Thoracic aorta (tissue), 2 donors: ENCODE measurements at regions not wholly inside any gene's neighbourhood (a gene's known extent, or its start where the extent isn't known, plus 50 kb on each side); places are given as distances from the start of the nearest gene placed in this dataset.

Experiments used
- ATAC-seq: fragments of 150-250 bp; one replicate; pipeline ENCODE4 v1.8.0; 2017; ENCODE audit warnings: low read depth; ENCODE audit not compliant: insufficient number of reproducible peaks, low FRiP score
- DNase-seq: peaks from one replicate; pipeline ENCODE4 v3.0.0-alpha.2; 2020; ENCODE audit warnings: low spot score
- H3K27ac ChIP-seq, 2 donors: fragments of 200-600 bp; sonication (generic); 1 replicate in 1 of 2; 2 replicates in 1 of 2; pipeline ENCODE4 v1.5.1; 2016; ENCODE audit warnings: mild to moderate bottlenecking in 2 of 2, moderate library complexity in 2 of 2
- H3K27me3 ChIP-seq: fragments of 200-600 bp; sonication (generic); replicated peaks from 2 replicates; pipeline ENCODE4 v1.6.0; 2016; ENCODE audit warnings: mild to moderate bottlenecking; ENCODE audit not compliant: insufficient read depth
- H3K36me3 ChIP-seq: fragments of 200-600 bp; sonication (generic); one replicate; pipeline ENCODE4 v1.5.1; 2016
- H3K4me1 ChIP-seq, 2 donors: fragments of 200-600 bp; sonication (generic); 1 replicate in 1 of 2; 2 replicates in 1 of 2; pipeline versions ENCODE4 v1.5.1 to v1.6.0; 2016; ENCODE audit warnings: low read depth in 2 of 2, mild to moderate bottlenecking in 1 of 2; ENCODE audit not compliant: control insufficient read depth in 1 of 2
- H3K4me3 ChIP-seq: fragments of 200-600 bp; sonication (generic); 2 replicates; pipeline ENCODE4 v1.5.1; 2016; ENCODE audit warnings: mild to moderate bottlenecking
- H3K9me3 ChIP-seq: fragments of 200-600 bp; sonication (generic); 2 replicates; pipeline ENCODE4 v1.5.1; 2016
- CTCF ChIP-seq: fragments of 200-600 bp; sonication (generic); IDR thresholded peaks from one replicate; pipeline ENCODE4 v1.5.1; 2019; ENCODE audit warnings: antibody characterized with exemption

- H3K36me3 ChIP-seq = no peaks in the 10 kb centered on the region
- ATAC-seq = no peak
- no peaks in the 10 kb centered on the region for H3K27me3 ChIP-seq
- H3K9me3 ChIP-seq = no peaks in the 10 kb centered on the region
- no peak overlapping the region for H3K27ac ChIP-seq
- no peak for TF ChIP-seq CTCF
- no peak overlapping the region for H3K4me3 ChIP-seq
- peaks cover 0 to 4% of the 10 kb centered on the region in 2 donors for H3K4me1 ChIP-seq
- no peak for DNase-seq
Measured at GRCh38 chr10:21406595-21407193, 118.8 kb downstream of the SKIDA1 start.

GRCh38 chr10:21405981-21406380, 119.5 kb downstream of the SKIDA1 start:
- Histone ChIP-seq H3K4me3 (no peak overlapping the region), H3K4me1 (peaks cover 0 to 4% of the 10 kb centered on the region in 2 donors), H3K27me3 (no peaks in the 10 kb centered on the region), H3K27ac (no peak overlapping the region), H3K36me3 (no peaks in the 10 kb centered on the region), H3K9me3 (no peaks in the 10 kb centered on the region)
- no peak for TF ChIP-seq CTCF
- DNase-seq (no peak), ATAC-seq (no peak)

- Histone ChIP-seq H3K4me1 (peaks cover 3 to 17% of the 10 kb centered on the region in 2 donors), H3K9me3 (no peaks in the 10 kb centered on the region), H3K36me3 (no peaks in the 10 kb centered on the region), H3K27me3 (no peaks in the 10 kb centered on the region), H3K4me3 (no peak overlapping the region), H3K27ac (no peak overlapping the region)
- no peak for DNase-seq
- ATAC-seq = no peak
- TF ChIP-seq CTCF = no peak
Measured at GRCh38 chr10:21403256-21404015, 122.0 kb downstream of the SKIDA1 start.

GRCh38 chr10:21402606-21403083, 122.8 kb downstream of the SKIDA1 start:
- no peaks in the 10 kb centered on the region for H3K27me3 ChIP-seq
- no peak for TF ChIP-seq CTCF
- no peaks in the 10 kb centered on the region for H3K36me3 ChIP-seq
- H3K27ac ChIP-seq = no peak overlapping the region
- no peak overlapping the region for H3K4me3 ChIP-seq
- no peak for DNase-seq
- no peaks in the 10 kb centered on the region for H3K9me3 ChIP-seq
- no peak for ATAC-seq
- H3K4me1 ChIP-seq = peaks cover 3 to 17% of the 10 kb centered on the region in 2 donors

GRCh38 chr10:21401196-21401595, 124.3 kb downstream of the SKIDA1 start:
- no peak for ATAC-seq
- Histone ChIP-seq H3K9me3 (no peaks in the 10 kb centered on the region), H3K4me1 (peaks cover 3 to 17% of the 10 kb centered on the region in 2 donors), H3K27me3 (no peaks in the 10 kb centered on the region), H3K4me3 (no peak overlapping the region), H3K36me3 (no peaks in the 10 kb centered on the region), H3K27ac (no peak overlapping the region)
- TF ChIP-seq CTCF = no peak
- no peak for DNase-seq
